GM21723 (cell line): ENCODE measurements at regions not wholly inside any gene's neighbourhood (a gene's known extent, or its start where the extent isn't known, plus 50 kb on each side); places are given as distances from the start of the nearest gene placed in this dataset.

Experiments
- ATAC-seq: cut with Tn5 transposase; IDR thresholded peaks from one replicate; pipeline ENCODE4 v1.9.1; 2021; ENCODE audit warnings: mild to moderate bottlenecking, moderate library complexity; ENCODE audit not compliant: unreplicated experiment

GRCh38 chr1:9419369-9420041 lies 119.8 kb upstream of the SLC25A33 start:
- no peak for ATAC-seq

- ATAC-seq, result no peak
Observed at GRCh38 chr1:9420835-9421532, 118.3 kb upstream of the SLC25A33 start.

- ATAC-seq, result no peak
Observed at GRCh38 chr1:9421533-9421873, 117.8 kb upstream of the SLC25A33 start.

- no peak for ATAC-seq
Observed at GRCh38 chr1:9422321-9422720, 116.9 kb upstream of the SLC25A33 start.

GRCh38 chr1:9422911-9423505 lies 116.3 kb upstream of the SLC25A33 start:
- no peak for ATAC-seq

GRCh38 chr1:9424261-9424660 lies 115.0 kb upstream of the SLC25A33 start:
- no peak for ATAC-seq

GRCh38 chr1:9425859-9426258 lies 113.4 kb upstream of the SLC25A33 start:
- ATAC-seq, result peak; percentile 14

GRCh38 chr1:9426291-9426711 lies 113.0 kb upstream of the SLC25A33 start:
- peak; percentile 69 for ATAC-seq

- no peak for ATAC-seq
Observed at GRCh38 chr1:9427388-9427787, 111.9 kb upstream of the SLC25A33 start.

- peak; percentile 69 for ATAC-seq
Observed at GRCh38 chr1:9428601-9429341, 110.5 kb upstream of the SLC25A33 start.

GRCh38 chr1:9429342-9429711 lies 109.9 kb upstream of the SLC25A33 start:
- ATAC-seq, result no peak

GRCh38 chr1:9434247-9435152 lies 104.8 kb upstream of the SLC25A33 start:
- no peak for ATAC-seq

- no peak for ATAC-seq
Observed at GRCh38 chr1:9435153-9435636, 104.1 kb upstream of the SLC25A33 start.

GRCh38 chr1:9435854-9436640 lies 103.2 kb upstream of the SLC25A33 start:
- ATAC-seq, result no peak

GRCh38 chr1:9437961-9438430 lies 101.3 kb upstream of the SLC25A33 start:
- ATAC-seq, result no peak

GRCh38 chr1:9438431-9439073 lies 100.7 kb upstream of the SLC25A33 start:
- no peak for ATAC-seq

- no peak for ATAC-seq
Observed at GRCh38 chr1:9439074-9439761, 100.0 kb upstream of the SLC25A33 start.

GRCh38 chr1:9440261-9440660 lies 99.0 kb upstream of the SLC25A33 start:
- ATAC-seq, result no peak
